NB4 (cell line): ENCODE measurements at regions not wholly inside any gene's neighbourhood (a gene's known extent, or its start where the extent isn't known, plus 50 kb on each side); places are given as distances from the start of the nearest gene placed in this dataset.

ENCODE experiments used
- DNase-seq: peaks from one replicate; pipeline ENCODE4 v3.0.0; 2010; ENCODE audit warnings: low read depth
- H3K4me3 ChIP-seq: one replicate; pipeline ENCODE4 v1.5.1; 2011; ENCODE audit warnings: mild to moderate bottlenecking, low read depth, low read length, moderate library complexity
- CTCF ChIP-seq: IDR thresholded peaks from one replicate; pipeline ENCODE4 v1.5.1; 2012; ENCODE audit warnings: low read depth, low read length
- MAX ChIP-seq: IDR thresholded peaks from 2 replicates; pipeline ENCODE4 v1.6.1; 2011; ENCODE audit warnings: low read depth, low read length
- MYC ChIP-seq: IDR thresholded peaks from 2 replicates; pipeline ENCODE4 v1.6.1; 2011; ENCODE audit warnings: low read depth, low read length
- POLR2A ChIP-seq: IDR thresholded peaks from 2 replicates; pipeline ENCODE4 v1.6.1; 2011; ENCODE audit warnings: mild to moderate bottlenecking; ENCODE audit not compliant: insufficient read length; ENCODE audit errors: extremely low read depth

DNA sequence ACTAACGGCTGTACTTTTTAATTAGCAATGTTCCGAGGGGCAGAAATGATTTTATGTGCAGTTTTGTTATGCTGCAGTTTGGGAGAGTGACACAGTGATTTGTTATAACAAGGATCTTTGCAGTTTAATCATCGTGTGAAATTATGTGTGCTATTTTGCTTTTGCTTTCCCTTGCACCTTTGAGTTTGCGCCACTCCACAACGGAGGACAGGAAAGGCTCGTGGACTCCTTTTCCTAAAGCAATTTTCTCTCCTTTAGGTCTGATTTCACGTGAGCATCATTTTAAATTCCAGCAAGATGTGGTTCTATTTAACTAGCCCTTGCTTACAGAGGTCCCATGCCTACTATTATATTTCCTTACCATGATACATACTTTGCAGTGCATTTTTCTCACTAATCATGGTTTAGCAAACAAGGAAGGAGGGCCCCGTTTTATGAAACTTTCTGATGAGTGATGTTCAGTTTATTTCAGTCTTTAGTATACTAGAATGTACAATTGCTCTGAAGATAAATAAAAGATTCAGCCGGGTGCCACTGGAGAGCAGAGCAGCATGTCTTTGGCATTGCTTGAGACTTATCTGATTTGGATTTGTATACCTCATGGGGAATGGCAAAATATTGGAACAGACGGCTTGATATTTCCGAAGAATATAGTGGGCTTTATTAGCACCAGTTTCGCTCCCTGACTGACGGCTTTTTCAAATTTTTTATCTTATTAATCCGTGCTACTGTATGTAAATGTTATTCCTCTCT lies 528.2 kb upstream of the FANCL start:
- no peak overlapping the region for H3K4me3 ChIP-seq
- no peak for DNase-seq
- TF ChIP-seq POLR2A: no peak
- TF ChIP-seq CTCF: no peak
- TF ChIP-seq MYC: no peak
- TF ChIP-seq MAX: no peak

- TF ChIP-seq CTCF (no peak), MYC (no peak), POLR2A (no peak), MAX (no peak)
- H3K4me3 ChIP-seq: no peak overlapping the region
- DNase-seq: no peak
Observed at GRCh38 chr2:58768715-58769080, 527.6 kb upstream of the FANCL start.

GRCh38 chr2:58767828-58768714 lies 526.9 kb upstream of the FANCL start:
- TF ChIP-seq MYC: no peak
- TF ChIP-seq CTCF: no peak
- no peak for TF ChIP-seq MAX
- TF ChIP-seq POLR2A: no peak
- H3K4me3 ChIP-seq: no peak overlapping the region
- DNase-seq: no peak

GRCh38 chr2:58764338-58765104 lies 523.4 kb upstream of the FANCL start:
- no peak for TF ChIP-seq MYC
- no peak for TF ChIP-seq POLR2A
- no peak for TF ChIP-seq CTCF
- no peak for TF ChIP-seq MAX
- H3K4me3 ChIP-seq: no peak overlapping the region
- no peak for DNase-seq

- H3K4me3 ChIP-seq: no peak overlapping the region
- TF ChIP-seq CTCF (peak; percentile 65), MAX (no peak), POLR2A (no peak)
- peak; percentile 62 for DNase-seq
Observed at GRCh38 chr2:58762176-58762781, 521.2 kb upstream of the FANCL start.
